Stimulated activated CD4-positive, alpha-beta T cell treated with anti-CD3 and anti-CD28 coated beads, Interleukin-4, amount 100 ng/mL, for 48 hours (primary cell): ENCODE measurements at regions not wholly inside any gene's neighbourhood (a gene's known extent, or its start where the extent isn't known, plus 50 kb on each side); places are given as distances from the start of the nearest gene placed in this dataset.
"Not testable (repeated sequence)": the region's sequence is repeated elsewhere in the genome, so short reads cannot be mapped to it uniquely, and the experiment has no call there.

Source experiments
- DNase-seq, 2 donors: peaks; one replicate each; pipeline ENCODE4 v3.0.0-alpha.2; 2020; ENCODE audit warnings: low read depth in 2 of 2

DNA sequence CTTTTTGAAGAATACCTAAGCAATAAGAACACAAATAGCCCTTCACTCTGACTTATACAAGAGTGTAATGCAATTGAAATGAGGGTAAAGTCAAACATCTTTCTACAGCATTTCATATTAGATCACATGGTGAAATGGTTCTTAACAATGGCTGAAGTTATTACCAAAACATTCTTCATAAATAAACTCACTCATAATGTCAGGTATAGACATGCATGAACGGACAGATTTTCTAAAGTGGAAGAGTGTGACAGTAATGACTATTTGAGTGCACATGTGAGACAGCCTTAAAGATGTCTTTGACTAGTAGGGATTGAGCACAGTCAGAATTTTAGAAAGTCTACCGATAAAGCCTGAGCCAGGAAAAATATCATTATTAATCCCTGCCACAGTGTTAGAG lies 471.0 kb downstream of the ZPLD1 start:
- no peak for DNase-seq

DNA sequence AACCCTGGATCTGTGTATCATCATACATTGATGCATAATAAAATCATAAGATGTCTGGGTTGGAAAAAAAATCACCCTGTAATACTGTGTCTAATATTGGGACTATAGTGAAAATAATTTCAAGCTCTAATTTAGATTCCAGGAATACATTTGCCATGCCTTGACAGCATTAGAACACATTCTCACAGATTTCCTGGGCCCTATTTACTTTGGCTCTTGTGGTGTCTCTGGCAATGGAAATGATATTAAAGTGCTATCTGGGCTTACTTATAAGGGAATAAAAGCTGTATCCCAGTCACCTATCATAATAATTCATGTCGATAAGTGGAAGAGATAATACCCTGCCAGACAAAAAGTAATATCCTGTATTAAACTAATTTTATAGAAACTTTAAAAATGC lies 472.0 kb downstream of the ZPLD1 start:
- no peak for DNase-seq

DNA sequence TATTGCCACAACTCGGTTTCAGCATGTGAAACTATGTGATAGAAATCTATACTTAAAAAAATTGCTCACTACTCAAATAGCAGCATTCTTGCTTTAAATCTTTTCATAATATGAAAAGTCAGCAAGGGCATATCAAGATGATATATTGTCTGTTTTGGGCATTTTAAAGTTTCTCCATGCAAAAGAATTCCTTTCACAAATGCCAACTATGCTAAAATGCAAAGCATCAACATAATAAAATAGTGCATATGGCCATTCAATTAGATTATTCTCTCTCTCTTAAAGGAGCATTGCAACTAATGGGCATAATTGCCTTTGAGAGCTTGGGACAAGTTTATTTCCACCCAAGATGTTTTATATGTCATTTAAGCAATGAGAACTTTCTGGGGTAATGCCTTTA lies 475.1 kb downstream of the ZPLD1 start:
- no peak for DNase-seq

DNA sequence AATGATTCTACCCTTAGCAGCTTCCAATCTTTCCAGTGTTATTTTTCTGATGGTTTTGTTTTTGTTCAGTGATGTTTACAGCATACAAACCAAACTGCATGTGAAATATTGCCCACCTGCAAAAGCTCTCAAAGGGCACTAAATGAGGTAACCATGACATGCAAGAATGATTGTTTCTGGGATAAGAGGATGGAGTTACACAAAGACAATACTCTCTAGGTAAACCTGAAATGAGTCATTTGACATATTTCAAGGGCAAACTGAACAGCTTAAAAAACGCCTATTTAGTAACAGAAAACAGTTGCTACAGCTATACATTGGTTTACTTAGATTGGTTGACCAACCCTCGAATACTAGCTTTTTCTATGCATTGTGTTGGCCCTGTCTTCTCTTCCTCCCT lies 481.7 kb downstream of the ZPLD1 start:
- DNase-seq, result no peak

DNA sequence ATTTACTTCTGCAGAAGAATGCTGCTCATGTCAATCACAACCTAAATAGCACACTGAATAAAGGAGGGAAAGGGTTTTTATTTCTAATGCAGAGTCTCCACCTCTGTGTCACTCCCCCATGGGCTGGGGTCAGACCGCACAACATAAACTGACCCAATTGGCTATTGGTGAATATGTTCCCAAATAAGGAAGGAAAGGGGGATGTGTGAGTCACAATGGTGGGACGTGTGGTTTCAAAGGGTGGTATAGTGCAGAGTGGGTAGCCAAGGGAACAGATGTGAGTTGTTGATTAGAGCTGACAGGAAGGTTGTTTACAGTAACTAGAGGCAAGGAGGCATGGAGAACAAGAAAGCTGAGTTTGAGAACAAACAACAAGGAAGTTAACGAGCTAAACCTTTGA lies 491.8 kb downstream of the ZPLD1 start:
- no peak for DNase-seq

DNA sequence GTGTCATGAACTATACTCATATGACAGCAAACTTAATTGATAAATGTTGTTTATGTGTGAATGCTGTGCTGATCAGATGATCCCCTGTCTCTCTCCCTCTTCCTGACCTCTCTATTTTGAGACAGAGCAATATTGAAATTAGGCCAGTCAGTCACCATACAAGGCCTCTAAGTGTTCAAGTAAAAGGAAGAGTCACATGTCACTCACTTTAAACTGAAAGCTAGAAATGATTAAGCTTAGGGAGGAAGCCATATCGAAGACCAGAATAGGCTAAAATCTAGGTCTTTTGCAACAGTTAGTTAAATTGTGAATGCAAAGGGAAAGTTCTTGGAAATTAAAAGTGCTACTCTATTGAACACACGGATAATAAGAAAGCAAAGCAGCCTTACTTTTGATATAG lies 498.6 kb downstream of the ZPLD1 start:
- DNase-seq, result no peak

DNA sequence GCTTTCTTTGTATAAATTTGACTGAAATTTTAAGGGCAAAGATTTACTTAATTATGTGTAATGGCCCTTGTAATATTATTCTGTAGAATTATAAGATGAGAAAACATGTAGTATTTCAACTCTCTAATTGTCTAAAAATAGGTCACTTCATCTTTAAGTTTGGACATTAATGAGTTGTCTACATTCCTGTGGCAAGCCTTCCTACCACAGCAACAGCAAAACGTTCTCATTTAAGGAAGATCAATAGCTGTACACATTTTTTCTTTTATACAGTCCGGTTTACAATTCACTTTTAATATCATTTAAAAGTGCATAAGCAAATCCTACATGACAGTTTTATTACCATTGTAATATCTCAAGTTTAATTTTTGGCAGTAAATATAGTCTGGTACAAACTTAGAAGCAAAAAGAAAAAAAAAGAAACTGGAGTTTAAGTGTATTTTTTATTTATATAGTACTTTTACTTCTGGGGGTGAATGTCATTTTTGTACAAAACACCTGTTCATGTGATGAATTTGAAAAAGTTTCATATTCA lies 501.8 kb downstream of the ZPLD1 start:
- DNase-seq, result no peak

DNA sequence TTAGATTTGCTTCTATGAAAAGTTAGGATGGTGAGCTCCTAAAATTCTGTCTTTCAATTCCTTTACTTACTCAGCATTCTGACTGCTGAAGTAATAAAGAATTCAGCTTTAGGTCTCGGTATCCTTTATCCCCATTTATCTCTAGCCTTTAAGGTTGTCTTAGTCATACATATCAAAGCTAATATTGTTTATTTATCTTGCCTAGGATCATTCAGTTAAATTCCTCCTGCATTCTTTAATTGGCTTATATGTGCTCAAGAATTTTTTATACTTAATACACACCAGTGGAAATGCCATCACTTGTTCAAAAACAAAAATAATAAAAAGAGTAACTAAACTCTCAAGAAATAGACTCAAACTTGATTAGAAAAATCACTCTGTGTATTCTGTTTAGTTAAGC lies 507.0 kb downstream of the ZPLD1 start:
- DNase-seq, result no peak

DNA sequence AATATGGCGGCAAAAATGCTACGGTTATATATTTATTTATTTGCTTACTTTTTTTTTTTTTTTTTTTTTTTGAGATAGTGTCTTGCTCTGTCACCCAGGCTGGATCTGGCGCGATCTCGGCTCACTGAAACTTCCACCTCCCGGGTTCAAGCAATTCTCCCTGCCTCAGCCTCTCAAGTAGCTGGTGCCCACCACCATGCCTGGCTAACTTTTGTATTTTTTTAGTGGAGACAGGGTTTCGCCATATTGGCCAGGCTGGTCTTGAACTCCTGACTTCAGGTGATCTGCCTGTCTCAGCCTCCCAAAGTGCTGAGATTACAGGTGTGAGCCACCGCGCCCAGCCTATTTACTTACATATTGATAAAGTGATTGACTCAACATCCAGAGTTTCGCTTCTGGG lies 511.6 kb downstream of the ZPLD1 start:
- DNase-seq, result not testable (repeated sequence)

DNA sequence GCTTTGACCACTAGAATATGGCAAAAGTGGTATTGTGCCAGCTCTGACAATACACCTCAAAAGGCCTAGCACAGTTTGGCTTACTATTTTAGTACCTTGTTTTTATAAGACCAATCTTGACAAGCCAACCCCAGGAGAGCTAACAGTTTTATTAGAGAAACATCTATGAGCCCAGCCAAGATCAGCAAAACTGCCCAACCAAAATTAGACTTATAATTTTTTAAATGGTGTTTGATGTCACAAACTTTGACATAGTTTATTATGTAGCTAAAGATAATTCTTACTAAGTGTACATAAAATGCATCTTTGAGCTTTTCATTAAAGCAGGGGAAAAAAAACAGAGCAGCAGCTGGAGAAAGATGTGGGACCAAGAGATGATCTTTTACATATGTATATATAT lies 537.5 kb downstream of the ZPLD1 start:
- DNase-seq, result no peak

DNA sequence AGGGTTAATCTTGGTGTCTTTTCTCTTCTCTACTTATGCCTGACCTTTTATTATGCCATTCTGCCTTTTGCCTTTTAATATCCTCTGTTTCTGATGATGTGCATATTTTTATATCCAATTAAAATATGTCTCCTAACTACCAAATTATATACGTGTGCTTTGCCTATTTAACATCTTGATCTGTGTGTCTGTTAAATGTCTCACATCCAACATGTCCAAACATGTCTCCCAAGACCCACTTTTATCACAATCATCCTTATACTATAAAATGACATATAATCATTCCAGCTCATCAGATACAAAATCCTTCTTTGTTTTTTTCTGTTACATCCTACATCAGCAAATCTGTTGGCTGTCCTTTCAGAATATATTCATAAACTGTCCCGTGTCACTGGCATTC lies 539.5 kb downstream of the ZPLD1 start:
- DNase-seq, result no peak

DNA sequence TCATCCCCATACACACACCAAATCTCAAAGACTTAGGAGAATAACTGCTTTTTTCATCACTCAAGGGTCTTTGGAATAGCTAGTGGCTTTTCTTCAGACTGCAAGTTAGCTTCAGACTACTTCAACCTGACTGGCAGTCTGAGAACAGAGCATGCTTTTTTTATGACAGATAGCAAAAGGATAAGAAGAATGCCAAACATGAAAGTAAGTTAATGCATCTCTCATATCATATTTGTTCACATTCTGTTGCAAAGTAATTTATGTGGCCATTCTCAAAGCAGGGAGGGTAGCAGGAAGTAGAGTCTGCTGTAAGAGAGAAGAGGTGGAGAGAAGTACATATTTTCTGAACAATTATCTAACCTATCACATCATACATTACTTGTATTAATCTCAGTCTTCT lies 544.4 kb downstream of the ZPLD1 start:
- no peak for DNase-seq

DNA sequence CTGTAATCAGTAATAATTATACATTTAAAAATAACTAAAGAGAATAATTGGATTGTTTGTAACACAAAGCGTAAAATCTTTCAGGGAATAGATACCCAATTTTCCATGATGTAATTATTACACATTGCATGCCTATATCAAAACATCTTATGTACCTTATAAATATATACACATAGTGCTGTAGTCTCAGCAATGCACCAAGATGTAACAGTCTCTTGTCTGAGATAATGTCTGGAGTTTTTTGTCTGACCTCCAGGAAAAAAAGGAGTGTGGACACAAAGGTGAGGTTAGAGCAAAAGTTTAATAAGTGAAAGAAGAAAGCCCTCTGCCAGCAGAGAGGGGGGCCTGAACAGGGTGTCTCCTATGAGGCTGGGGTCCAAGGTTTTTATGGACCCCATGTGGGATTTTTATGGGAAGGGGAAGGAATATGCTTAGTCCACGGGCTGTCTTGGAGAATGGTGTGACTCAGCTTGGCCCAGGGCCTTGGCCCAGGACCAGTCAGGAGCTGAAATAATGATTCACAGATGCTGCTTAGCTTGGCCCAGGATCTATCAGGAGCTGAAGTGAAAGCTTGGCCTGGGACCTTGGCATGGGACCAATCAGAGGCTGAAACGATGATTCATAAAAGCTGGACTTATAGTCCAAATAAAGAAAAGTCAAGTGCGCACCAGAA lies 545.0 kb downstream of the ZPLD1 start:
- DNase-seq, result no peak

DNA sequence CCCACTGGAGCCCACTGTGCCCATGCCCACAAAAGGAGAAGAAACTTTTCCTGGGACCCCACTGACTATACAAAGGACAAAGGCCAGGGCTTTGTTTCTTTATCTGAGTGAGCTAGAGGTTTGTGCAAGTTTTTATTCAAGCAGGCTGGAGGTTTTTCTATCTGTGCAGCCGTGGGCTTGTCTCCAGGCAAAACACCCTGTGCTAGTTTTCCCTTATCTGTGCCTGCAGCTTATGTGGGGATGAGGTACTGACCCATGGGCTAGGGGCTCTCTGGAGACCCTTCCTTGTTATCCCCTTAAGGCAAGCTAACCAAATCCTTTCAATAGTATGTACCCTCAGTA lies 545.5 kb downstream of the ZPLD1 start:
- DNase-seq, result no peak

DNA sequence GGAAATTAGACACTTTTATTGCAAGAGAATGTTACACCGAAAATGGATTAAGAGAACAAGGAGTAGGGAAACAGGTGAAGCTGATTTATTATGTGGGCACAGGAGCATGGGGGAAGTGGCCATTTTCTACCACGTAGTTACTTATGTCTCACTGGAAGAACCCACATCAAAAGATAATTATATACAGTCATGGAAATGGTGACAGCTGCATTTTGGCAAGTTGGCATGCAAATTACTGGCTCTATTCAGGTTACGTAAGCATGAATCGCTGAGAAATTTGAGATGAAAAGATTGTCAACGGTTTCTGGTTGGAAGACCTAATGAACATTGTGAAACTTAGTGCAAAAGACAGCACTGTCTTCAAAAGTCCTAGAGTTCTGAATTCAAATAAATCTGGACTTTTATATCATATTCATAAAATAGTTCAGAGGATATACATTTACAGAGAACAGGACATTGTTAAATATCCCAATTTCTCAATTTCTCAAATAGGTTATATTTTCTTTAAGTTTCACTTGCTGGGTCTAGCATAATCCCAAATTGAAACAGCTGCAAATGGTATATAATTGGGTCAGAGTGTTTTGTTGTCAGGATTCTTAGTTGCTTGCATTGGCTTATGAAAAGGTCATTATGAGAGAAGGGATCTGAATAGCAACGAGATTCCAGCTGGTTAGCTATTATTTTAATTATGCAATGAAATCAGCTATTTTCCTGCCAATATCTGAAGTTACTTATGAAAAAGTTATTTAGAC lies 567.8 kb downstream of the ZPLD1 start:
- DNase-seq, result no peak

DNA sequence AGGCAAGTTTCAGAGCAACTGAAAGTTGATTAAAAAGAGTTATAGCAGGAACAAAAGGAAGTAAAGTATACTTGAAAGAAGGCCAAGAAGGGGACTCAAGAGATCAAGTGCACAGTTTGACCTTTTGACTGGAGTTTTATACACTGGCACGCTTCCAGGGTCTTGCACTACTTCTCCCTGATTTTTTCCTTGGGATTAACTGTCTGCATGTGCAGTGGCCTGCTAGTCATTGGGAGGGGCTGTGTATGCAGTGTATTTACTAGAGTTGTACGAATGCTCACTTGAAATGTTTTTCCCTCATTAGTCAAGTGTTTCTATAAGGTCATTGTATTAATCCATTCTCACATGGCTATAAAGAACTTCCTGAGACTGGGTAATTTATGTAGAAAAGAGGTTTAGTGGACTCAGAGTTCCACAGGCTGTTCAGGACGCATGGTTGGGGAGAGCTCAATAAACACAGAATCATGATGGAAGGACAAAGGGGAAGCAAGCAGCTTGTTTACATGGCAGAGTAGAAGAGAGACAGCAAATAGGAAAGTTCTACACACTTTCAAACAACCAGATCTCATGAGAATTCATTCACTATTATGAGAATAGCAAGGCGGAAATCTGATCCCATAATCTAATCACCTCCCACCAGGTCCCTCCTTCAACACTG lies 571.8 kb downstream of the ZPLD1 start:
- DNase-seq, result no peak

DNA sequence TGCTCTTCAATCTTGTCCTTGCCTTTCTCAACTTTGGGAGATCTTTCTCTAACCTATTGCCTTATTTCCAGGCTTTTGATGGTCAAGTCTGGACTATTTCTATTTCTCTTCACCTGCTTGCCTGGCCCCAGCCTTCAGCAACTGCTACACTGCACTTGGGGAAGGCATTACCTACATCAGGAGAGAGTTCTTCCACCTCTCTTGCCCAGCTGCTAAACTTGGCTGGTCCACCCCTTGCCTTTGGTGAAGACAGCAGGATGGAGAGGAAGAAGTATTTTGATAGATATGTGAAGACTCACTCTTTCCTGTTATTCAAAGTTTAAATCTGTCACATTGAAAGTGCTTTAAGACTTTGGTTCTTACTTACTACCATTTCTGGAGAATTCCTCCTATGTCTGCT lies 574.8 kb downstream of the ZPLD1 start:
- DNase-seq, result no peak

DNA sequence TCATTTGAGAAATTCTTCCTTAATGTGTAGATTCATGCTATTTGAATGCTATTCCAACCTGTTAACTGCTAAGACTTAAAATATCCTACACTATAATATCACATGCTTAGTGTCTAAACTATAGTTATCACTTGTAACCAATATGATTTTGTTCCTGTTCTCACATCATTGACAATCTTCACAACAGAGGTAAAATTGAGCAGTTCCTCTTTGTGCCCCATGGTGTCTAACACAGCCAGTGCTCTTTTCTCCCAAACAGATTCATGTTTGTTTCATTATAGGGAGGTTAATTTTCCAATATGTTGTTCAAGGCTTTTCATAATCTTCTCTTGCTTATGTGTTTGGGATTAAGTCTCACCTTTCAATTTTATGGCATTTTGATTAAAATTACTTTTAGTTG lies 591.1 kb downstream of the ZPLD1 start:
- DNase-seq, result no peak

DNA sequence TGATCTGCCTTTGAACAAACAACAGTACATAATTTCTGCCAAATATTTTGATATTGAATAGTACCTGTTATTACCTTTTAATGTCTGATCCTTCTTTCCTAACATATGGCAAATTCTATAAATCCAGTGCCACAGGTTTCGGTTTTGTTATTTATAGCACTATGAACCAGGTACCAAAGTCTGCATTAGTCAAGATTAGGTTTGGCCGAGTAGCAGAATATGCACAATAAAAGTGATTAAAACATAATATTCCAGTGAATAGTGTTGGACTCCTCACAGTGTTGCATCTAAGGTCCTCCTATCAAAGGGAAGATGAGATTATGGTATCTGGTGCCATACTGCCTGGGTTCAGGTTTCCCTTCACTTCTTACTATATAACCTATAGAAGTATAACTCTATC lies 599.0 kb downstream of the ZPLD1 start:
- DNase-seq, result no peak

DNA sequence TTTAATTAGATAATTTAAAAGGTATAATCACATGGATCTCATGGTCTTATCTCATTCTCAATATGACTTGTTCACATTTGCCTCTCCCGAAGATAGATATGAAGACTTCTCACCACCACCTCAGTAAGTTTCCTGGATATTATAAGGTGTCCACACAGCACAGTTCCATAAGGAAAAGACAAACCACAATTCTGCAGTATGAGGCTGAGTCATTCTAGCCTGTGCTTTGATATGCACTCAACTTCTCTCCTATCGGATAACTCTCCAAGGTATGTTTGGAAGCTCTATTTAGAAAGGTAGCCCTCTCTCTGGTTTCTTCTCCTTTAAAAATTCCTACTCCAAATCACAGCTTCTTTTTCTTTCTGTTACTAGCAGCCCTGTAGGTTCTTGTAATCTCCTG lies 612.8 kb downstream of the ZPLD1 start:
- DNase-seq, result no peak

DNA sequence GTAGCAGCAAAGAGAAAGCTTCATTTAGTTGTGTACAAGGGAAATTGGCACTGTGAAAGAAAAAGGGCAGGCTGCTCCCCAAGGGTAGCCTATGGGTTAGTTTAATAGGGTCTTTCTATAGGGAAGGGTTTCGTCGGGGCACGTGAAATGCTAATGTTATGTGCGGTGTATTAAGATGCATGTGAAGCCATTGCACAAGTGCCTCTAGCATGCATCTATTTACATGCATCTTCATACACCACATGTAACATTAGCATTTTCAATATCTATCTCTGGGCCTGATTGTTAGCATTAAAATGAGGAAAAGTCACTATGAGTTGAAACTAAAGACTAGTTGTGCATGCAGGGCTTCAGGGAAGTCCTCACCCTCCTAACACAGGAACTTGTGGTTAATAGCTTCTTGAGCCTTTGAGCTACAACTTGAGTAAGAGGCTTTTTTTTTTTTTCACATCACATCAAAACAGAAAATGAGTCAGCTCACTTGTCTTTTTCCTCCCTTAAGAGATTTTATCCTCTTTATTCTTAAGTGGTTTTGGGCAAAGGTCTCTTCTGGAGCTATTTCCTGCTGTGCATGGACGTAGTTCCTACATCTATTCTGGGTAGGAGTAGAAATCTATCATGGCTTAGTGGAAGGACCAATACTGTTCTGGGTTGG lies 613.4 kb downstream of the ZPLD1 start:
- no peak for DNase-seq

DNA sequence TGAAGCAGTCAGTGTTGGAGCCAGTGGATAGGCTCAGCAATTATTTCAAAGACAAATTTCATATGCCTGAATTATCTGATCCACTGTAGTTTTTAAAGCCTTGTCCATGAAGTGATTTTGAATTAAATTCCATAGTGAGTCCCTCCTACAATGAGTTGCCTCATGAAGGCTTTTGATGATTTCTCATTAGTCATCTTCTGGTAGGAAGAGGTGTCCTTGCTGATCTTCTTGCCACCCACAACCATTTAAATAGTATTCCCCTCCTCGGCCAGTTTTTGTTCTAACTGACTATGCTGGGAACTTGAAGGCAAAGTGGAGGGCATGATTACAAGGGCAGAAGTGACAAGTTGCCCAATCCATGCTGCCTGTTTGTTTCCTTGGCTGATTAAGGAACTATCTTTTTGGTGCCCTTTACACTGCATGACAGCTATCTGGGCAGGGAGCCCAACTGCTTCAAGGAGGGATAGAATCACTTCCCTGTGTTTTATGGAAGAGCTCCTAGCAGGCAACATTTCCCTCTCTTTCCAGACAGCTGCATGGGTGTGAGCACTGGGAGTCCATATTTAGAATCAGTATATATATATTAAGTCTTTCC lies 617.5 kb downstream of the ZPLD1 start:
- DNase-seq, result no peak
